Activated gamma-delta T cell treated with anti-CD3 and anti-CD28 coated beads, Interleukin-2, amount 50 U/mL, for 16 hours (primary cell): ENCODE measurements at regions not wholly inside any gene's neighbourhood (a gene's known extent, or its start where the extent isn't known, plus 50 kb on each side); places are given as distances from the start of the nearest gene placed in this dataset.
"Not testable (repeated sequence)": the region's sequence is repeated elsewhere in the genome, so short reads cannot be mapped to it uniquely, and the experiment has no call there.

Source experiments
- DNase-seq: peaks from one replicate; pipeline ENCODE4 v3.0.0-alpha.2; 2020; ENCODE audit warnings: low read depth

GRCh38 chr6:103036846-103037245, 1643.3 kb downstream of the GRIK2 start:
- DNase-seq: no peak

GRCh38 chr6:103027271-103027931, 1633.9 kb downstream of the GRIK2 start:
- DNase-seq: no peak

- DNase-seq: no peak
Observed at GRCh38 chr6:103018426-103018825, 1624.9 kb downstream of the GRIK2 start.

GRCh38 chr6:103017878-103018277, 1624.4 kb downstream of the GRIK2 start:
- DNase-seq: no peak

- DNase-seq: no peak
Observed at GRCh38 chr6:103011605-103012004, 1618.1 kb downstream of the GRIK2 start.

- no peak for DNase-seq
Observed at GRCh38 chr6:103002282-103002681, 1608.8 kb downstream of the GRIK2 start.

GRCh38 chr6:103001724-103002123, 1608.2 kb downstream of the GRIK2 start:
- no peak for DNase-seq

GRCh38 chr6:103000688-103001087, 1607.2 kb downstream of the GRIK2 start:
- no peak for DNase-seq

- no peak for DNase-seq
Observed at GRCh38 chr6:102995491-102995890, 1602.0 kb downstream of the GRIK2 start.

- DNase-seq: no peak
Observed at GRCh38 chr6:102994866-102995265, 1601.4 kb downstream of the GRIK2 start.

- DNase-seq: no peak
Observed at GRCh38 chr6:102986086-102986485, 1592.6 kb downstream of the GRIK2 start.

GRCh38 chr6:102984357-102984756, 1590.8 kb downstream of the GRIK2 start:
- DNase-seq: no peak

GRCh38 chr6:102981490-102982015, 1588.0 kb downstream of the GRIK2 start:
- no peak for DNase-seq

- no peak for DNase-seq
Observed at GRCh38 chr6:102980951-102981350, 1587.4 kb downstream of the GRIK2 start.

GRCh38 chr6:102961902-102962301, 1568.4 kb downstream of the GRIK2 start:
- DNase-seq: no peak

- DNase-seq: no peak
Observed at GRCh38 chr6:102950967-102951366, 1557.5 kb downstream of the GRIK2 start.

- DNase-seq: no peak
Observed at GRCh38 chr6:102944475-102944874, 1551.0 kb downstream of the GRIK2 start.

GRCh38 chr6:102942206-102942605, 1548.7 kb downstream of the GRIK2 start:
- DNase-seq: no peak

- no peak for DNase-seq
Observed at GRCh38 chr6:102936959-102937358, 1543.5 kb downstream of the GRIK2 start.

- DNase-seq: no peak
Observed at GRCh38 chr6:102928109-102928508, 1534.6 kb downstream of the GRIK2 start.

- no peak for DNase-seq
Observed at GRCh38 chr6:102918161-102918560, 1524.7 kb downstream of the GRIK2 start.

- no peak for DNase-seq
Observed at GRCh38 chr6:102911571-102911970, 1518.1 kb downstream of the GRIK2 start.

GRCh38 chr6:102910701-102911139, 1517.2 kb downstream of the GRIK2 start:
- DNase-seq: not testable (repeated sequence)

GRCh38 chr6:102907181-102907580, 1513.7 kb downstream of the GRIK2 start:
- no peak for DNase-seq
